Activated CD4-positive, alpha-beta T cell treated with anti-CD3 and anti-CD28 coated beads, Interleukin-2, Interleukin-6, amounts not matched to agents 100 ng/mL and 50 ng/mL, durations not matched to agents 16 hours and 8 hours (primary cell): ENCODE measurements at regions not wholly inside any gene's neighbourhood (a gene's known extent, or its start where the extent isn't known, plus 50 kb on each side); places are given as distances from the start of the nearest gene placed in this dataset.

Experiments used
- DNase-seq: peaks from one replicate; pipeline ENCODE4 v3.0.0-alpha.2; 2020

DNA sequence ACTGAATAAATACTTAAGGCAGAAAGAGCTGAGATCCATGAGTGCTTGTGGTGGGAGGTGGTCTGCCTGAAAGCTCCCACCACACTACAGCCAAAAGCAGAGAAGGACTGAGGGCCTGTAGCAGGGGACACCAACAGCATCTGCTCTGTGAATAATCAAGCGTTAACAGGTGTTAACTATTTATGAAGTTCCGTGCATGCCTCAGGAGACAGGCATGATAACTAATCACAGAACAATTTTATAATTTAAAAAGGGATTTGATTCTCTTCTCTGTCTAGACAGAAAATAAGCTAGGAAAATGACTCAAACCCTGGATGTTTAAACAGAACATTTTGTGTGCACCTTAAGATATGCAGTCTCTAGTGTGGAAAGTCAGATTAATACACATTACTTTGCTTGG, 61.5 kb upstream of the GHITM start:
- DNase-seq, result no peak

GRCh38 chr10:84078771-84079170, 60.5 kb upstream of the GHITM start:
- DNase-seq, result no peak

DNA sequence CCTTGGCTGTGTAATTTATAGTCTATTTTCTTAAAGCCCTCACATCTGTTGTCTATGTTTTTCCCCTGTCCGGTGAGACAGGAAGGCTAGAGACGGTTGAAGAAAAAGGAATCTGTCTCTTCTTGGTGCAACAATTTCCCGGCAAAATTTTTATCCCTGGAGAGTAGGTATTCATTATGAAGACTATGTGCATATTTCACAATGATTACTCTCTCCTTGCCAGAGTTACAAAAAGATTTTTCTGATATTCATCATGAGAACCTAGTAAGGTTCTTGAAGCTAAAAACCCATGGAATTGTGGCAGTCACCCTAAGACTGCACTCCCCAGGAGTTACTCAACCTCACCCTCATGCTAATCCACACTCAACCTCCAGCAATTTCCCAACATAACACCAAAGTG, 55.0 kb upstream of the GHITM start:
- DNase-seq, result no peak

- no peak for DNase-seq
Observed at GRCh38 chr10:84087202-84087601, 52.1 kb upstream of the GHITM start.

DNA sequence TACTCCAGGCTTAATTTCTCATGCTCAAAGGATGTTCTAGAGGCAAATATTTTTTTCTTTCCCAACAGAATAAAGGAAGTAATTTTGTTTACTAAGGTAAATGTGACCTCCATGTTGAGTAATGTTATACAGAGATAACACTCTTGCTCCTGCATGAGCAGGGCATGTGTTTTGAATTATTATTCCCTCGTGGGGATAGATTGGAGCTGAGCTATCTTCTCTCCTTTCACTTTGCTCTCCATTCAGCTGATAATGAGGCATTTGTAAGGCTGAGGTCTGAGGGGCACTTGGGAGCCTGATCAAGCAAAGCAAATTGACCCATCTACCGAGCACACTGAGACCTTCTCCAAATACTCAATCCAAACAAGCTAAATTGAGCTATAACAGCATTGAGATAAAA, 50.7 kb upstream of the GHITM start:
- no peak for DNase-seq

- DNase-seq, result no peak
Observed at GRCh38 chr10:84089162-84089561, 50.1 kb upstream of the GHITM start.
